GM12872 (cell line): ENCODE measurements at regions not wholly inside any gene's neighbourhood (a gene's known extent, or its start where the extent isn't known, plus 50 kb on each side); places are given as distances from the start of the nearest gene placed in this dataset.

Experiments used
- CTCF ChIP-seq: IDR thresholded peaks from 3 replicates; pipeline ENCODE4 v1.5.1; 2011; ENCODE audit warnings: low read depth, mild to moderate bottlenecking, low read length, moderate library complexity; ENCODE audit not compliant: insufficient read depth

GRCh38 chr3:76871655-76872054, 168.2 kb upstream of the ROBO2 start:
- no peak for TF ChIP-seq CTCF

- TF ChIP-seq CTCF: no peak
These were observed 166.9 kb upstream of the ROBO2 start for GRCh38 chr3:76872999-76873398.

DNA sequence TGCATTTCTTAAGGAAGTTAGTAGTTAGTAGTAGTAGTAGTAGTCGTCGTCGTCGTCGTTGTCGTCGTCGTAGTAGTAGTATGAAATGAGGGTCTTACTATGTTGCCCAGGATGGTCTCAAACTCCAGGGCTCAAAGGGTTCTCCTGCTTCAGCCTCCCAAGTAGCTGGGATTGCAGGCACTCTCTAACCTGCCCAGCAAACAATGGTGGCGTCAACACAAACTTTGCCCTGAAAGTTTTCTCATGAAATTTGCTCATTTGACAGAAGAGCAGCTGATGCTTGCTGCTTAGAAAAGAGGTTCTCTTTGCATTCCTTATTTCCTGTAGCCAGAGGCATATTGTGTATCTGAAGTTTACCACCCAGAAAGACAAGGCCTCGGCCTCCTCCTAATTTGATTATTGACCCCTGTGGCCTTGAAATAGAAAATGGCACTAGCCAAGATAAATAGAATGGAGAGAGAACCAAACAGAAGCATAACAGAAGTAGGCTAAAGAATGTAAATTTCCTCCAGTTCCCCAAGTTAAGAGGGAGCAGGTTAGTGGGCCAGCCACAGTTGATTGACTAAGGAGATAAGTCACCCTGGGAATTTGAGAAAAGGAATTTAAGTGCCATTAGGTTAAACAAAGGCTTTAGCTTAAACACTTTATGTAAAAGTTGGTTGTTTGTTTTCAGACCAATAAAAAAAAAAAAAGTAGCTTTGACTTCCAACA, 166.2 kb upstream of the ROBO2 start:
- no peak for TF ChIP-seq CTCF

DNA sequence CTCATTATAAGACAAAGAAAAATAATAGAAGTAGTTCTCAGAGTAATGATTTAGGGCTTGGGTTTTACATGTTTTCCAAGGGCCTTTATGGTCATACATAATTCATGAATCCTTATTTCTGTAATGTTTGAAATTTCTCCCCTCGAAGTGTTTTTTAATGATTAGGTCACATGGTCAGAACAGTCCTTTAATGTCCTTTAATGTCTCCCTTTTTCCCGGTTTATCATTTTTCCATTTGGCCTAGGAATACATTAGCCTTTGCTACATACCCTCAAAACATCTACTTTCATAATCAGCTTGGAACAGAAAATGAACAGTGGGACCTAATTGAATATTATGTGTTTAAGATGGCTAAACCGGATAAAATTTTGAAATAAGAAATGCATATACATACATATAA, 159.9 kb upstream of the ROBO2 start:
- TF ChIP-seq CTCF: no peak

GRCh38 chr3:76886761-76887500, 153.0 kb upstream of the ROBO2 start:
- no peak for TF ChIP-seq CTCF

DNA sequence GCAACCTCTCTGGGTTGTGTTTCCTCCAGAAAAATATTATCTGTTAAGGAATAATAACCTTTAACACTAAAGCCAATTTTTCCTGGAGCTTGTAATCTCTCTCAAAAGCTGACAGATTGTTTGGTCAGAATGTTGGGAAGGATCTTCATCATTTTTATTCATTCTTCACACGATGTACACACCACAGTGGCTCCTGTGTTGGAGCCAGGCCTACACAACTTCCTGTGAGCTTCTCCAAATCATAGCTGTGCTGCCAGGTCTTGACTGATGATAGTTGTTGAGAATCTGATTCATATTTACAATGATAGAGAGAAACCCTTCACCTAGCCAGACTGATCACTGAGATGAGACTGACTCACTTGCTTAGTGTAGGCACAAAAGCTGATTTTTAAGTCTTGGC, 151.0 kb upstream of the ROBO2 start:
- no peak for TF ChIP-seq CTCF

GRCh38 chr3:76889911-76890310, 150.0 kb upstream of the ROBO2 start:
- TF ChIP-seq CTCF: no peak
